HG03432 (cell line): ENCODE measurements at regions not wholly inside any gene's neighbourhood (a gene's known extent, or its start where the extent isn't known, plus 50 kb on each side); places are given as distances from the start of the nearest gene placed in this dataset.
"Not testable (repeated sequence)": the region's sequence is repeated elsewhere in the genome, so short reads cannot be mapped to it uniquely, and the experiment has no call there.

Experiments used
- ATAC-seq: cut with Tn5 transposase; IDR thresholded peaks from one replicate; pipeline ENCODE4 v1.9.1; 2021; ENCODE audit warnings: mild to moderate bottlenecking, moderate library complexity; ENCODE audit not compliant: unreplicated experiment

- no peak for ATAC-seq
Measured at GRCh38 chr4:124947622-124948265, 235.2 kb upstream of the ANKRD50 start.

DNA sequence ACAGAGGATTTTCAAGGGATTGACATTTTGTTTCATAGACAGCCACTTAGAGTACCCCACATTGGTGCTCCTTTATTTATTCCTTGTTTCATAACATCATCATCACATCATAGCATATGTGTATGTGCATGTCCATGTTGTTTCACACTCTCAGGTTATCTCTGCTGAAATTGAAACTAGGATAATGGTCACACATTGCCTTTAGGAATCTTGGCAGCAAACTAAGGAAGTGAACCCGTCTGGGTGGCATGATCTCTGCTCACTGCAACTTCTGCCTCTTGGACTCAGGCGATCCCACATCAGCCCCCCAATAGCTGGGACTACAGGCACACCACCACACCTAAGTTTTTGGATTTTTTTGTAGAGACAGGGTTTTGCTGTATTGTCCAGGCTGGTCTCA is 234.2 kb upstream of the ANKRD50 start:
- ATAC-seq: no peak

DNA sequence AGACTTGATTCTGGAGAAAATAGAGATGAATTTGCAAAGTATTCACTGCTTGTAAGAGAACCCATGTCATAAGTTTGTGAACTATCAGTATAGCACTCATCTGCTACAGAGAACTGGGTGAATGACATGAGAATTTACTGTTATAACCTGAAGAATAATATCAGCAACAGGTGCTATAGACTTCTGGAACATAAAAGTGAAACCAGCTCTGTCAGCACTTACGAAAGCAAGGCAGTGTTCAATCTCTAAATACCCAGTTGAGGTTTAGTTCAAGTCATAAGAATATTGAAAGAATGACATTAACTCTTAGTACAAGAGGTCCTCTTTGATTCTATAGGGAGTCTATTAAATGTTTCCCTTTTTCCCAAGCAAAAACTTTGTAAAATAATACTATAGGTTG is 232.9 kb upstream of the ANKRD50 start:
- peak; percentile 78 for ATAC-seq

- ATAC-seq: no peak
Measured at GRCh38 chr4:124943938-124944337, 231.4 kb upstream of the ANKRD50 start.

- no peak for ATAC-seq
Measured at GRCh38 chr4:124943145-124943889, 230.8 kb upstream of the ANKRD50 start.

DNA sequence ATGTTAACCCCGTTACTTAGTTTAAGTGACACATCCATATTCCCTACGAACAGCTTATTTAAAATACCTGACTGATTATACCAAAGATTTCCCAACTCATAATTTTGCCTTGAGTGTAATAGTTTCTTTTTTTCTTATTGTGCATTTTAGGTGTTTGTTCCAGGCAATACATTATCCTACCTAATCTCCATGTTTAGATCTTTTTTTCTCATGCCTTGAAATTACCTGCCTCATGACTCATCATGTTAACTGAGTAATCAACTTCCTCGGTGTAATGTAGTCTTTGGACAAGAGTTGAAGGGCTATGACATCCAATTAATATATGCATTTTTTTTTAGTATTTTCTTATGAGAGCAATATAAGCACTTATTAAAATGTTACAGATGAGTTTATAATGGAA is 228.7 kb upstream of the ANKRD50 start:
- ATAC-seq: no peak

GRCh38 chr4:124940387-124940786 is 227.9 kb upstream of the ANKRD50 start:
- no peak for ATAC-seq

DNA sequence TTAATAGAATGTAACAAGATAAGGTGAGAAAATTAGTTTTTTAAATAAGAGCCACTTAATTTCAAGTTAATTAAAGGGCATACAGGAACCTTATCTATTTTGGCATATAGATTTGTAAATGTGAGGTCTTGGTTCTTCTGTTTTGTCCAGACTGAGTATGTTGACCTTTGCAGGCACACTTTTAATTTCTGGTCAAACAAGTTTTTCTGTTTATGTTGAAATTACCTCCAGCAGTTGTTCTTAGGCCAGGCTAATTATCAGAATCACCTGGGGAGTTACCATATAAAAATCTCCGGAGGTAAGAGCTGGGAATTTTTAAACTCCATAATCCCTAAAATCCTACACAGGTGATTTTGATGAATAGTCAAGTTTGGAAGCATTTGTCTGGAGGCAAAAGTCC is 227.4 kb upstream of the ANKRD50 start:
- ATAC-seq: no peak

DNA sequence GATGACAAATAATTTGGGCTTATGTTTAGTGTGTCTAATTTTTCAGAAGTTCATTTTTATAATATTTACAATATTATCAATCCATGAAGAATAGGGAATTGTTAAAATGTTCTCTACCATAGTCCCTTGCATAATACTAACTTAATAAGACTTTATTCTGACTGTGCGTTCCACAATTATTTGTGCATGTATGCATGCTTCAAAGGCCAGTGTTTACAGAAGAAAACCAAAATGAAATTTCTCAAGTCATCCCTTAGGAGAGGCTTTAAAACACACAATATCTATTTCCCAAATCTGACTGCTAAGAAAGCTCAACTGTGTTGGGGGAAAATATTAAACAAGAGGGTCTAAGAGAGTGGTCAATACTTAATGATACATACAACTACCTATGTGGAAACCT is 226.3 kb upstream of the ANKRD50 start:
- no peak for ATAC-seq

DNA sequence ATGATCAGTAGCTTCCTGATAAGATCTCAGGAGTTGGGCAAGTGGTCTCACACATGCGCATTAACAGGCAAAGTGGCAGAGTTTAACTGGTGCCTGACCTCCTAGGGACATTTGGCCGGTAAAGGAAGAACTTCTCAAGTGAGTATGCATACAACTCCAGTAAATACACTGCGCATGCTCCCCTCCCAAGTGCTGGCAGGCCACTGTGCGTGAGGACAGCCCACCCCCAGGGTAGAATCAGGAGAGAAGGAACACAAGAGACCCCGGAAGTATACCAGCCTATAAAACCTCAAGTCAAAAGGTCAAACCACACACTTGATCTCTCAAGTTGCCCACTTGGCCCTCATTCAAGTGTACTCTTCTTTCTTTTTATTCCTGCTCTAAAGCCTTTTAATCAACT is 225.5 kb upstream of the ANKRD50 start:
- no peak for ATAC-seq

- ATAC-seq: no peak
Measured at GRCh38 chr4:124936427-124936826, 223.9 kb upstream of the ANKRD50 start.

- no peak for ATAC-seq
Measured at GRCh38 chr4:124934916-124935315, 222.4 kb upstream of the ANKRD50 start.

DNA sequence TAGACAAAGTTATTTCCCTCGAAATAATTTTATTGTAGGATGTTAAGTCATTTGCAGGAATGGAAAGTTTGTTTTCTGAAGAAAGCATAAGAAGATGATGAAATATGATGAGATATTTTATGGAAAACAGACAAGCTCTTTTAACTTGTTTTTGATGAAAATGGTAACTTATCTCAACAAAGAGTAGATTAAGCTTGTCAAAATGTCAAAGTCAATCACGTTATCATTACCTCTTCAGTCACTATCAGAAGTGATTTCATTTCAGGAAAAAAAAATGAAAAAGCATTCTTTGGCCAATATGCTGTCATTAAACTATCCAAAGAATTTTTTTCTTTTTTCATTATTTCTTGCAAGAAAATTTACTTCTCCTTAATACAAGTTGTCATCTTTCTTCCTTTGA is 221.0 kb upstream of the ANKRD50 start:
- ATAC-seq: no peak

DNA sequence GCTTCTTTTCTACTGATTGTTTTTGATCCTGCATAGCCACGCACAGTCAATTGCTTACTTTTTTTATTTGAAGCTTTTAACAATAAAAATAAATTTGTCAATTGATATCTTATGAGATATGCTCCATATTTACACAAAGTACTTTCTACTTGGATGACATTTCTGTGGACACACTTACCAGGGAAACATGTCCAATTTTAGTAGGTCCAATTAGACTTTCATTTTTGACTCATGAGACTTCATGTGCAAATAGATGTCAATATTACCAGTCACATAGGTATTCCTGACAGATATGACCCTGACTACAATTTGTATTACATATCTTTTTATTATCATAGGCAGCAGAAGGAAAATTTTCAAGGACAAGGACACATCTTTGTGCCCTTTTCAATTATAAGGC is 219.9 kb upstream of the ANKRD50 start:
- no peak for ATAC-seq

GRCh38 chr4:124931050-124931449 is 218.5 kb upstream of the ANKRD50 start:
- ATAC-seq: no peak

GRCh38 chr4:124922748-124923147 is 210.2 kb upstream of the ANKRD50 start:
- ATAC-seq: not testable (repeated sequence)

DNA sequence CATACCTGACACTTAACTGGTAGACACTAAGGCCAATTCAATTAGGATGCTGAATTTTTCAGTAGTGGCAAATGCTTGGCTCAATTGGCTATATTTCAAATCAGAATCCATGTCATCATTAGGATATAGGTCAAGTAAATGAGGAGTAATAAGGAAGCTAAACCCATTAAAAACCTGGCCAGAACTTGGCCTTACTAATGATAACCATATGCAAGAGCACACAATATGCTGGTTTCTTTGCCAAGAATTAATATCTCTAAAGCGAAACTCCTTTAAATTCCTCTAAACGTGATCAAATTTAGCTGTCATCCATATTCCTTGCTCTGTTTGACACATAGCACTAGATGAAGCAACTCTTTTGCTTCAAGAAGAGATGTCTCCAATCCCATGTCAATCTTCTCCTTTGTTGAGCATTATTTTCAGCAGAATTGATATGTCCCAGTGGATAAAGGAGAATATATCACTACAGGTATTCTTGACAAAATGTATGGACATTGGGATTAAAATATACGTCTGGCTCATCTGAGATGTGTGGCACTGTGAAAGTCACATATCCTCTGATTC is 206.1 kb upstream of the ANKRD50 start:
- ATAC-seq: no peak

DNA sequence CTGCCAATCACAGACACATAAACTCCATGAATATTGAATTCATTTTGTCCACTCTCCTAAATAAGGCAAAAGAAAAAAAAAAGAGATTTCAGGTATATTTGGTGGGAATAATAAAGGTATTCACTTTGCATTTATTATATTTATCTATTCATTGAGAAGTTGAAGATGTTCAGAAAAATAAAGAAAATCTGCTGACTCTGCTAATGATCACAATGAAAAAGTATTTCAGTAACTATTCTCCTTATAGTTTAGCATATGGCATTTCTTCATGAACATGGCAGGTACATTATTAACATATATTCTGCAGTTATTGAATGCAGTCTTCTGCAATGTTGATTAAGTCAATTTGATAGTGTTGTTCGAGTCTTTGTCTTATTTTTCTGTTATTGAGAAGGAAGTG is 202.5 kb upstream of the ANKRD50 start:
- no peak for ATAC-seq

- ATAC-seq: no peak
Measured at GRCh38 chr4:124913237-124913636, 200.7 kb upstream of the ANKRD50 start.

DNA sequence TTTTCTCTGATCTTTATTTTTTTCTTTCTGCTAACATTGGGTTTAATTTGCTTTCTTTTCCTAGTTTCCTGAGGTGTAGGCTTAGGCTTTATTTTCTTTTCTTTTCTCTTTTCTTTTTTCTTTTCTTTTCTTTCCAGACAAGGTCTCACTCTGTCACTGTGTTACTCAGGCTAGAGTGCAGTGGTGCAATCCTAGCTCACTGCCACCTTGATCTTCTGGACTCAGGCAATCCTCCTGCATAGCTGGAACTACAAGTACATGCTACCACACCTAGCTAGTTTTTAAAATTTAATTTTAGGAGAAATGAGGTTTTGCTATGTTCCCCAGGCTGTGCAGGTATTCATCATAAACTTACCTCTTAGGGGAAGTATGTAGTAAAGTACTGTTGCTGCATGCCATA is 197.8 kb upstream of the ANKRD50 start:
- ATAC-seq: no peak

DNA sequence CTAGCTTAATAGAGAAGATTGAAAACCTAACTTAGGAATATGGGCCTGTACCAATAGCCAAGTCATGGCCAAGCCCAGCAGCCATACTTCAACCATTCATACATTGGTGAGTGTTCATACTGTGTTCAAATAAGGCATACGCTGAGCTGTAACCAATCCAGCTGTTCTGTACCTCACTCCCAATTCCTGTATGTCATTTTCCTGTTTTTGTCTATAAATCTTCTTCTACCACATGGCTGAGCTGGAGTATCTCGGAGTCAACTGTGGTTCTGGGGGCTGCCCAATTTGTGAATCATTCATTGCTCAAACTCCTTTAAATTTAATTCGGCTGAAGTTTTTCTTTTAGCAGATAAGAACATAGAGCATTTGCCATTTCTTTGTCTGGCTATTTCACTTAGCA is 195.3 kb upstream of the ANKRD50 start:
- ATAC-seq: no peak

- no peak for ATAC-seq
Measured at GRCh38 chr4:124905441-124905840, 192.9 kb upstream of the ANKRD50 start.
